CD14-positive monocyte (primary cell): ENCODE measurements at regions not wholly inside any gene's neighbourhood (a gene's known extent, or its start where the extent isn't known, plus 50 kb on each side); places are given as distances from the start of the nearest gene placed in this dataset.

Experiments
- DNase-seq, 3 donors: peaks; one replicate each; pipeline ENCODE4 v3.0.0-alpha.2; 2011 to 2022
- H2AFZ ChIP-seq: 2 replicates; pipeline ENCODE4 v1.6.0; 2012; ENCODE audit warnings: mild to moderate bottlenecking, low read depth, low read length, inconsistent platforms; ENCODE audit not compliant: insufficient read depth, poor library complexity, severe bottlenecking
- H3K27ac ChIP-seq, 2 donors: 1 replicate in 1 of 2; 2 replicates in 1 of 2; pipeline ENCODE4 v1.5.1; 2012 to 2013; ENCODE audit warnings: low read length in 2 of 2, control low read depth in 1 of 2, inconsistent platforms in 1 of 2, low read depth in 1 of 2, mild to moderate bottlenecking in 1 of 2
- H3K27me3 ChIP-seq, 2 donors: one replicate each; pipeline versions ENCODE4 v1.6.0 to v1.6.1; 2011 to 2013; ENCODE audit warnings: low read length in 2 of 2; ENCODE audit not compliant: control insufficient read depth in 2 of 2, insufficient read depth in 2 of 2
- H3K36me3 ChIP-seq, 2 donors: replicated peaks in 1 of 2; 1 replicate in 1 of 2; 2 replicates in 1 of 2; pipeline versions ENCODE4 v1.5.1 to v1.6.1; 2012 to 2013; ENCODE audit warnings: low read length in 2 of 2, control low read depth in 1 of 2, inconsistent platforms in 1 of 2, mild to moderate bottlenecking in 1 of 2; ENCODE audit not compliant: insufficient read depth in 2 of 2, control insufficient read depth in 1 of 2
- H3K4me1 ChIP-seq, 2 donors: 1 replicate in 1 of 2; 2 replicates in 1 of 2; pipeline versions ENCODE4 v1.5.1 to v1.6.1; 2012 to 2013; ENCODE audit warnings: low read length in 2 of 2, control low read depth in 1 of 2, inconsistent platforms in 1 of 2, mild to moderate bottlenecking in 1 of 2, moderate library complexity in 1 of 2; ENCODE audit not compliant: insufficient read depth in 2 of 2, control insufficient read depth in 1 of 2
- H3K4me2 ChIP-seq: replicated peaks from 2 replicates; pipeline ENCODE3; 2012; ENCODE audit warnings: low read length, moderate library complexity, mild to moderate bottlenecking; ENCODE audit not compliant: poor library complexity, severe bottlenecking; ENCODE audit errors: extremely low read depth
- H3K4me3 ChIP-seq, 3 experiments: fragments of 200-600 bp in 1 of 3; sonication (generic) in 1 of 3; replicated peaks in 1 of 3; 1 replicate in 2 of 3; 2 replicates in 1 of 3; pipeline ENCODE4 v1.5.1; 2011 to 2013; ENCODE audit warnings: low read length in 3 of 3, mild to moderate bottlenecking in 3 of 3, control low read depth in 2 of 3, low read depth in 2 of 3, inconsistent platforms in 1 of 3, moderate library complexity in 1 of 3
- H3K79me2 ChIP-seq: 2 replicates; pipeline ENCODE4 v1.6.0; 2012; ENCODE audit warnings: mild to moderate bottlenecking, control low read depth, inconsistent platforms, low read length, moderate library complexity; ENCODE audit not compliant: insufficient read depth
- H3K9ac ChIP-seq: 2 replicates; pipeline ENCODE4 v1.6.0; 2017; ENCODE audit warnings: low read length, mild to moderate bottlenecking; ENCODE audit not compliant: insufficient read depth, poor library complexity, severe bottlenecking
- H3K9me3 ChIP-seq, 2 donors: replicated peaks in 1 of 2; 1 replicate in 1 of 2; 2 replicates in 1 of 2; pipeline versions ENCODE4 v1.5.1 to v1.6.1; 2012 to 2013; ENCODE audit warnings: low read length in 2 of 2, control low read depth in 1 of 2; ENCODE audit not compliant: control insufficient read depth in 1 of 2, insufficient read depth in 1 of 2
- H4K20me1 ChIP-seq: 2 replicates; pipeline ENCODE4 v1.6.0; 2012; ENCODE audit warnings: mild to moderate bottlenecking, low read length, control low read depth, moderate library complexity; ENCODE audit not compliant: insufficient read depth
- H3K27ac Mint-ChIP-seq, 7 donors: one replicate each; pipeline ENCODE4 v1.8.0; 2020; ENCODE audit warnings: mild to moderate bottlenecking in 7 of 7, mixed read lengths in 7 of 7, moderate library complexity in 6 of 7, inconsistent platforms in 2 of 7
- H3K27me3 Mint-ChIP-seq, 3 donors: one replicate each; pipeline ENCODE4 v1.8.0; 2021 to 2022; ENCODE audit warnings: low read depth in 3 of 3, mild to moderate bottlenecking in 3 of 3, mixed read lengths in 3 of 3, moderate library complexity in 3 of 3, inconsistent platforms in 1 of 3
- H3K36me3 Mint-ChIP-seq, 2 donors: one replicate each; pipeline ENCODE4 v1.8.0; 2020; ENCODE audit warnings: mixed read lengths in 2 of 2, inconsistent platforms in 1 of 2, mild to moderate bottlenecking in 1 of 2
- H3K4me1 Mint-ChIP-seq: one replicate; pipeline ENCODE4 v1.8.0; 2020; ENCODE audit warnings: mild to moderate bottlenecking, mixed read lengths
- H3K4me3 Mint-ChIP-seq, 2 donors: one replicate each; pipeline ENCODE4 v1.8.0; 2020; ENCODE audit warnings: mild to moderate bottlenecking in 2 of 2, mixed read lengths in 2 of 2, moderate library complexity in 1 of 2
- H3K9me3 Mint-ChIP-seq, 7 donors: one replicate each; pipeline ENCODE4 v1.8.0; 2020 to 2022; ENCODE audit warnings: mixed read lengths in 7 of 7, mild to moderate bottlenecking in 6 of 7, moderate library complexity in 6 of 7, inconsistent platforms in 2 of 7
- CTCF ChIP-seq: fragments of 200-600 bp; IDR thresholded peaks from one replicate; pipeline ENCODE4 v1.8.0; 2022; ENCODE audit warnings: antibody characterized with exemption, mild to moderate bottlenecking
- WGBS: methylation state at CpG from one replicate; pipeline ENCODE4 v1.1.5; 2013; ENCODE audit warnings: missing lambda C conversion rate; ENCODE audit not compliant: insufficient coverage; 5-methylcytosine and 5-hydroxymethylcytosine counted together
- intact Hi-C, 2 donors: fragments of 100-400 bp; cut with micrococcal nuclease; formaldehyde crosslinking; loops; one replicate each; pipeline versions ENCODE4 v1.15.0 to v1.15.1; 2023

GRCh38 chr16:64391063-64391600 lies 730.7 kb downstream of the CDH11 start:
- Histone ChIP-seq H3K36me3 (no peaks in the 10 kb centered on the region), H3K79me2 (no peaks in the 10 kb centered on the region), H3K27me3 (no peaks in the 10 kb centered on the region), H3K4me3 (no peak overlapping the region), H3K9me3 (peaks cover 0 to 3% of the 10 kb centered on the region in 2 donors), H3K9ac (no peak overlapping the region), H2AFZ (no peak overlapping the region), H4K20me1 (no peaks in the 10 kb centered on the region), H3K4me1 (no peaks in the 10 kb centered on the region), H3K27ac (no peak overlapping the region), H3K4me2 (no peak overlapping the region)
- intact Hi-C loops: no loop called here
- Mint-ChIP-seq H3K27me3 (no peaks in the 10 kb centered on the region), H3K4me1 (no peaks in the 10 kb centered on the region), H3K9me3 (peaks cover 0 to 4% (median 0%) of the 10 kb centered on the region in 7 donors), H3K36me3 (no peaks in the 10 kb centered on the region), H3K27ac (no peak overlapping the region), H3K4me3 (no peak overlapping the region)
- no CpG with 5 or more reads among the region's 4 CpGs for WGBS
- DNase-seq: no peak
- TF ChIP-seq CTCF: no peak

GRCh38 chr16:64390102-64390501 lies 731.8 kb downstream of the CDH11 start:
- H3K4me1 Mint-ChIP-seq: no peaks in the 10 kb centered on the region
- intact Hi-C loops: no loop called here
- H3K4me1 ChIP-seq: no peaks in the 10 kb centered on the region
- no peak for DNase-seq
- no peak overlapping the region for H2AFZ ChIP-seq
- H3K4me3 Mint-ChIP-seq: no peak overlapping the region
- H3K27me3 ChIP-seq: no peaks in the 10 kb centered on the region
- H3K36me3 Mint-ChIP-seq: no peaks in the 10 kb centered on the region
- H3K4me2 ChIP-seq: no peak overlapping the region
- no peak overlapping the region for H3K27ac ChIP-seq
- H3K9me3 ChIP-seq: peaks cover 0 to 3% of the 10 kb centered on the region in 2 donors
- H3K27ac Mint-ChIP-seq: no peak overlapping the region
- no peak overlapping the region for H3K4me3 ChIP-seq
- TF ChIP-seq CTCF: no peak
- WGBS: no CpG with 5 or more reads among the region's 4 CpGs
- no peaks in the 10 kb centered on the region for H3K27me3 Mint-ChIP-seq
- H4K20me1 ChIP-seq: no peaks in the 10 kb centered on the region
- no peaks in the 10 kb centered on the region for H3K79me2 ChIP-seq
- H3K9ac ChIP-seq: no peak overlapping the region
- no peaks in the 10 kb centered on the region for H3K36me3 ChIP-seq
- peaks cover 0 to 4% (median 0%) of the 10 kb centered on the region in 7 donors for H3K9me3 Mint-ChIP-seq
